ENCODE measurements at regions not wholly inside any gene's neighbourhood (a gene's known extent, or its start where the extent isn't known, plus 50 kb on each side); places are given as distances from the start of the nearest gene placed in this dataset.

DNA sequence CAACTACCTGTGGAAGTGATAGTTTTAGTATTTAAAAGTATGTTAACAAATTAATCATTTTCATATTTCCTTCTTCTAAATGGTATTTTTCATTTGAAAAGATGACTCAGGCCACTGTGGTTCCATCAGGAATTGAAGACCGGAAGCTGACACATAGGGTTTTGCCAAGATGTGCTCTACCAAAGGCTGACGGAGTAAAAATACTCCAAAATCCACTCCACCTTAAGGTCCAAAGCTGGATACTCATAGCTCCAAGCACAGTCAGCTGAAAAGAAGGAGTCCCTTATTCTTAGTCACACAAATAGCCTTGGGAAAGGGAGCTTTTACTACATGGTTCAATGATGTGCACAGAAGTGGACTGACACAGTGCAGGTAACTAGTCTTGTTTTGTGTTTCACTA, 472.0 kb downstream of the ARAP2 start:
- intact Hi-C loops (cut with micrococcal nuclease): no loop called here
- Histone ChIP-seq H3K4me1 (ENCODE audit: insufficient read depth, low read length) (no peaks in the 10 kb centered on the region), H3K36me3 (ENCODE audit: insufficient read depth, low read length) (no peaks in the 10 kb centered on the region), H3K27ac (ENCODE audit: low read depth, low read length) (no peak overlapping the region), H3K9me3 (ENCODE audit: control insufficient read depth in 1 of 2, low read length in 2 of 2) (no peaks in the 10 kb centered on the region), H3K4me3 (ENCODE audit: low read length in 2 of 2) (no peak overlapping the region), H3K27me3 (ENCODE audit: insufficient read depth, low read length) (no peaks in the 10 kb centered on the region)
- ChIA-PET POLR2A (ENCODE audit: partially characterized antibody) (no interaction called here), CTCF (ENCODE audit: partially characterized antibody) (no interaction called here)
- no peaks in the 10 kb centered on the region for H3K4me1 Mint-ChIP-seq
- no peaks in the 10 kb centered on the region for H3K36me3 Mint-ChIP-seq
- DNase-seq: no peak
- no peak overlapping the region for H3K4me3 Mint-ChIP-seq
- no peak overlapping the region for H3K27ac Mint-ChIP-seq
- H3K27me3 Mint-ChIP-seq: no peaks in the 10 kb centered on the region
- no peaks in the 10 kb centered on the region for H3K9me3 Mint-ChIP-seq

- Histone ChIP-seq H3K9me3 (ENCODE audit: control insufficient read depth in 1 of 2, low read length in 2 of 2) (no peaks in the 10 kb centered on the region), H3K27ac (ENCODE audit: low read depth, low read length) (no peak overlapping the region), H3K4me3 (ENCODE audit: low read length in 2 of 2) (no peak overlapping the region), H3K4me1 (ENCODE audit: insufficient read depth, low read length) (no peaks in the 10 kb centered on the region), H3K36me3 (ENCODE audit: insufficient read depth, low read length) (no peaks in the 10 kb centered on the region), H3K27me3 (ENCODE audit: insufficient read depth, low read length) (no peaks in the 10 kb centered on the region)
- H3K27ac Mint-ChIP-seq: no peak overlapping the region
- H3K4me1 Mint-ChIP-seq: no peaks in the 10 kb centered on the region
- DNase-seq: no peak
- ChIA-PET CTCF (ENCODE audit: partially characterized antibody) (no interaction called here), POLR2A (ENCODE audit: partially characterized antibody) (no interaction called here)
- H3K36me3 Mint-ChIP-seq: no peaks in the 10 kb centered on the region
- H3K4me3 Mint-ChIP-seq: no peak overlapping the region
- H3K27me3 Mint-ChIP-seq: no peaks in the 10 kb centered on the region
- peaks cover 0 to 6% (median 1%) of the 10 kb centered on the region in 8 donors for H3K9me3 Mint-ChIP-seq
- intact Hi-C loops (cut with micrococcal nuclease): no loop called here
Observed at GRCh38 chr4:35789899-35790574, 454.3 kb downstream of the ARAP2 start.

DNA sequence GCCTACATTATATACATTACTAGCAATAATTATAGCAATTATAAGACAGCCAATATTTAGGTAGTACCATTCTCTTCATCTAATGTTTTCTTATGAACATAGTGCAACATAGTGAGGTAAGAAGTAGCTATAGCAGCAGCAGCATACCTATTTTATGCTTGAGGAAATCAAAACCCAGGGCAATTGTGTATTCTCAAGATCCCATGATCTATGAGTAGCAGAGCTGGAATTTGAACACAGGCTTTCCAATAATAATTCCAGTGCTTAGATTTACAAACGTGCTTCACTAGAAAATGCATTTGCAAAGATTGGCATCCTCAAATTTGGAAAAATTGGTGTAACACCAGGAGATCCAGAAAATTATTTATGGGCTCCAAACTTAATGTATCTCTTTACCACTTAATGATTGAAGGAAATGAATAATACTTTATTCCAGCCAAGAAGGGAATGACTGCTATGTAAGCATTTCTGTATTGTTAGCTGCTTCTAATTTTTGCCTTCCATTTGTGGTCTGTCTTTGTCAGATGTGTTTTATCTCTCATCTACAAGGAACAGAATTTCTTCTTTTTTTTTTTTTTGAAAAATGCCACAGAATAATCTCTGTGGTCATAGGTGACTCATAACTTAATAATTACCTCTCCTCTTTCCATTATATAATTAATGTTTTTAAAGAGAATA, 451.1 kb downstream of the ARAP2 start:
- H3K27ac ChIP-seq (ENCODE audit: low read depth, low read length): no peak overlapping the region
- CTCF ChIA-PET (ENCODE audit: partially characterized antibody): no interaction called here

DNA sequence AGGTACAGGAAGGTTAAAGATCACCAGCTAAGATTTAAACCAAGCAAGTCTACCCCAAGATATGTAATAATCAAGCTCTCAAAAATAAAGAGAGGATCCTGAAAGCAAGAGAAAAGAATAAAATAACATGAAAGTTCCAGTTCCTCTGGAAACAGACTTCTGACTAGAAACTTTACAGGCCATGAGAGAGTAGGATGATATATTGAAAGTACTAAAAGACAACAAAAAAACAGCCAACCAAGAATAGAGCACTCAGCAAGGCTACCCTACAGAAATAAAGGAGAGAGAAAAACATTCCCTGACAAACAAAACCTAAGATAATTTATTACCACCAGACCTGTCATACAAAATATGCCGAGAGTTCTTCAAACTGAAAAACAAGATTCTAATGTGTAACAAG, 450.5 kb downstream of the ARAP2 start:
- Mint-ChIP-seq H3K36me3 (no peaks in the 10 kb centered on the region), H3K9me3 (peaks cover 0 to 33% (median 10%) of the 10 kb centered on the region in 8 donors), H3K4me3 (no peak overlapping the region), H3K27ac (no peak overlapping the region), H3K27me3 (no peaks in the 10 kb centered on the region), H3K4me1 (no peaks in the 10 kb centered on the region)
- no peaks in the 10 kb centered on the region for H3K36me3 ChIP-seq (ENCODE audit: insufficient read depth, low read length)
- H3K4me1 ChIP-seq (ENCODE audit: insufficient read depth, low read length): no peaks in the 10 kb centered on the region
- POLR2A ChIA-PET (ENCODE audit: partially characterized antibody): no interaction called here
- no peak for DNase-seq
- H3K9me3 ChIP-seq (ENCODE audit: control insufficient read depth in 1 of 2, low read length in 2 of 2): no peaks in the 10 kb centered on the region
- intact Hi-C loops (cut with micrococcal nuclease): no loop called here
- no peak overlapping the region for H3K27ac ChIP-seq (ENCODE audit: low read depth, low read length)
- CTCF ChIA-PET (ENCODE audit: partially characterized antibody): no interaction called here
- H3K4me3 ChIP-seq (ENCODE audit: low read length in 2 of 2): no peak overlapping the region
- H3K27me3 ChIP-seq (ENCODE audit: insufficient read depth, low read length): no peaks in the 10 kb centered on the region

More for the DNA sequence above, 451.1 kb downstream of the ARAP2 start:
- Mint-ChIP-seq H3K4me3 (no peak overlapping the region), H3K9me3 (peaks cover 0 to 33% (median 10%) of the 10 kb centered on the region in 8 donors), H3K4me1 (no peaks in the 10 kb centered on the region), H3K36me3 (no peaks in the 10 kb centered on the region), H3K27me3 (no peaks in the 10 kb centered on the region), H3K27ac (no peak overlapping the region)
- no peak for DNase-seq
- POLR2A ChIA-PET (ENCODE audit: partially characterized antibody): no interaction called here
- H3K9me3 ChIP-seq (ENCODE audit: control insufficient read depth in 1 of 2, low read length in 2 of 2): no peaks in the 10 kb centered on the region
- H3K4me1 ChIP-seq (ENCODE audit: insufficient read depth, low read length): no peaks in the 10 kb centered on the region
- intact Hi-C loops (cut with micrococcal nuclease): no loop called here
- H3K4me3 ChIP-seq (ENCODE audit: low read length in 2 of 2): no peak overlapping the region
- no peaks in the 10 kb centered on the region for H3K27me3 ChIP-seq (ENCODE audit: insufficient read depth, low read length)
- no peaks in the 10 kb centered on the region for H3K36me3 ChIP-seq (ENCODE audit: insufficient read depth, low read length)

DNA sequence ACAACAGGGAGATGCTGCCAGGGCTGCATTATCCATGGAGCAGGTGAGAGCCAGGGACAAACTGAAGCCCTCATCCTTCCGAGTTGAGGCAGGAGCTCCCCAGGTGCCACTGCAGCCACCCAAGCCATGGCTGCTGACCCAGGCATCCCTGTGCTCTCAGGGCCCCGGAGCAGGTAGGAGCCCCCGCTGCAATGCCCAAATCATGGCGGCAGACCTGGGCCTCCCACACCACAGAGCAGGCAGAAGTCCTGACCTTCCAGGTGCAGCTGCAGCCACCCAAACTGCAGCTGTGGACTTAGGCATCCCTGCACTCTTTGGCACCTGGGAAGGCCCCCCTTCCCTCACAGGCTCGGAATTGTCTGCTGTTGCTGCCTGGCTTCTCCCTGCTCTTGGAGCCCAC, 443.6 kb downstream of the ARAP2 start:
- DNase-seq: no peak
- no peak overlapping the region for H3K4me3 ChIP-seq (ENCODE audit: low read length in 2 of 2)
- Mint-ChIP-seq H3K36me3 (no peaks in the 10 kb centered on the region), H3K9me3 (peaks cover 0 to 21% (median 8%) of the 10 kb centered on the region in 8 donors), H3K27me3 (no peaks in the 10 kb centered on the region), H3K4me3 (no peak overlapping the region), H3K4me1 (no peaks in the 10 kb centered on the region), H3K27ac (no peak overlapping the region)
- intact Hi-C loops (cut with micrococcal nuclease): no loop called here
- H3K36me3 ChIP-seq (ENCODE audit: insufficient read depth, low read length): no peaks in the 10 kb centered on the region
- H3K27ac ChIP-seq (ENCODE audit: low read depth, low read length): no peak overlapping the region
- ChIA-PET POLR2A (ENCODE audit: partially characterized antibody) (no interaction called here), CTCF (ENCODE audit: partially characterized antibody) (no interaction called here)
- H3K9me3 ChIP-seq (ENCODE audit: control insufficient read depth in 1 of 2, low read length in 2 of 2): no peaks in the 10 kb centered on the region
- no peaks in the 10 kb centered on the region for H3K4me1 ChIP-seq (ENCODE audit: insufficient read depth, low read length)
- H3K27me3 ChIP-seq (ENCODE audit: insufficient read depth, low read length): no peaks in the 10 kb centered on the region

GRCh38 chr4:35802644-35803043, 441.7 kb downstream of the ARAP2 start:
- no peak overlapping the region for H3K27ac ChIP-seq (ENCODE audit: low read depth, low read length)
- Mint-ChIP-seq H3K4me3 (no peak overlapping the region), H3K9me3 (peaks cover 0 to 3% (median under 1%) of the 10 kb centered on the region in 8 donors), H3K36me3 (no peaks in the 10 kb centered on the region), H3K27ac (no peak overlapping the region), H3K4me1 (no peaks in the 10 kb centered on the region), H3K27me3 (no peaks in the 10 kb centered on the region)
- H3K4me3 ChIP-seq (ENCODE audit: low read length in 2 of 2): no peak overlapping the region
- ChIA-PET POLR2A (ENCODE audit: partially characterized antibody) (no interaction called here), CTCF (ENCODE audit: partially characterized antibody) (no interaction called here)
- no peaks in the 10 kb centered on the region for H3K9me3 ChIP-seq (ENCODE audit: control insufficient read depth in 1 of 2, low read length in 2 of 2)
- H3K27me3 ChIP-seq (ENCODE audit: insufficient read depth, low read length): no peaks in the 10 kb centered on the region
- intact Hi-C loops (cut with micrococcal nuclease): no loop called here
- H3K4me1 ChIP-seq (ENCODE audit: insufficient read depth, low read length): no peaks in the 10 kb centered on the region
- DNase-seq: no peak
- no peaks in the 10 kb centered on the region for H3K36me3 ChIP-seq (ENCODE audit: insufficient read depth, low read length)

DNA sequence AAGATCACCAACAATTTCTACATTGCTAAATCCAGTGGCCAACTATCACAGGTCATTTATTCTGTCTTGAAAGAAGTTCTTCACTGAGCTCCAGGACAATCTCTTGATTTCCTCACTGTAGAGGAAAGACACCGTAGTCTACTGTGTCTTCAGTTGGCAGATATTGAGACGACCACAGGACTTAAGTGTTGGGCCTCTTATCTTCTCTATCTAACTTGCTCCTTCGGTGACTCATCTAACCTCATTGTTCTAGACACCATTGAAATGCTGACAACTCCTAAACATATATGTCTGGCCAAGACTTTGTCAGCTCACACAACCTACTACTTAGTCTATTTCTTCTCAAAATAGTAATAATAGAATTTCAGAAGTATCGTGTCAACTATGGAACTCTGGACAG, 425.8 kb downstream of the ARAP2 start:
- intact Hi-C loops (cut with micrococcal nuclease): no loop called here
- Histone ChIP-seq H3K9me3 (ENCODE audit: control insufficient read depth in 1 of 2, low read length in 2 of 2) (no peaks in the 10 kb centered on the region), H3K4me1 (ENCODE audit: insufficient read depth, low read length) (no peaks in the 10 kb centered on the region), H3K4me3 (ENCODE audit: low read length in 2 of 2) (no peak overlapping the region), H3K27me3 (ENCODE audit: insufficient read depth, low read length) (no peaks in the 10 kb centered on the region), H3K27ac (ENCODE audit: low read depth, low read length) (no peak overlapping the region), H3K36me3 (ENCODE audit: insufficient read depth, low read length) (no peaks in the 10 kb centered on the region)
- Mint-ChIP-seq H3K9me3 (peaks cover 0 to 1% (median 0%) of the 10 kb centered on the region in 8 donors), H3K4me3 (no peak overlapping the region), H3K27me3 (peaks cover 2 to 3% of the 10 kb centered on the region in 2 donors), H3K27ac (no peak overlapping the region), H3K4me1 (no peaks in the 10 kb centered on the region), H3K36me3 (no peaks in the 10 kb centered on the region)
- ChIA-PET POLR2A (ENCODE audit: partially characterized antibody) (no interaction called here), CTCF (ENCODE audit: partially characterized antibody) (no interaction called here)
- DNase-seq: no peak
